Neural cell (in vitro differentiated cells): ENCODE measurements at regions not wholly inside any gene's neighbourhood (a gene's known extent, or its start where the extent isn't known, plus 50 kb on each side); places are given as distances from the start of the nearest gene placed in this dataset.

Source experiments
- POLR2AphosphoS5 ChIP-seq: IDR thresholded peaks from 2 replicates; pipeline ENCODE4 v1.6.1; 2012
- RAD21 ChIP-seq: fragments of 450-650 bp; conservative IDR thresholded peaks from 2 replicates; pipeline ENCODE4 v1.6.1; 2014; ENCODE audit warnings: antibody characterized with exemption, mild to moderate bottlenecking, moderate library complexity
- TF ChIP-seq, protein P1 (sequence below): fragments of 450-650 bp; IDR thresholded peaks from 2 replicates; pipeline ENCODE4 v1.5.1; 2014; ENCODE audit warnings: antibody characterized with exemption, mild to moderate bottlenecking, moderate library complexity; ENCODE audit not compliant: poor library complexity, severe bottlenecking

DNA sequence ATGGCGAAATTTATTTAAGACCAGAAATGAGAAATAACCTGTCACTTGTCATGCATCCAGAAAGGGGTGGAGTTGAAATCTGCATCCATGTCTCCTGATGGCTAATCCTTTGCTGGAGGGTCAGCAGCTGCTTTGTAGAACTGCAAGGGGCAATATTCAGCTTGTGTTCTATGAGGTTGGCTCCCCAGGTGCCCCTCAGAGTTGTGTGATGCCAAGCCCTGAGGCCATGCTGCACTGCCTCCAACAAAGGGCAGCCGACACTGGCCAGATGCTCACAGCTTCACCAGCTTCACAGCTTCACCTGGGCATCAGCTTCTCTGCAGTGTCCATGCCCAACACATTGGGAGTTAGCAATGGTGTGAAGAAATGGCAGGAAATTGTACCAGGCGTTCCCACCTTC, 64.0 kb upstream of the TMEM72 start:
- no peak for TF ChIP-seq POLR2AphosphoS5
- no peak for TF ChIP-seq RAD21
- TF ChIP-seq, protein P1, sequence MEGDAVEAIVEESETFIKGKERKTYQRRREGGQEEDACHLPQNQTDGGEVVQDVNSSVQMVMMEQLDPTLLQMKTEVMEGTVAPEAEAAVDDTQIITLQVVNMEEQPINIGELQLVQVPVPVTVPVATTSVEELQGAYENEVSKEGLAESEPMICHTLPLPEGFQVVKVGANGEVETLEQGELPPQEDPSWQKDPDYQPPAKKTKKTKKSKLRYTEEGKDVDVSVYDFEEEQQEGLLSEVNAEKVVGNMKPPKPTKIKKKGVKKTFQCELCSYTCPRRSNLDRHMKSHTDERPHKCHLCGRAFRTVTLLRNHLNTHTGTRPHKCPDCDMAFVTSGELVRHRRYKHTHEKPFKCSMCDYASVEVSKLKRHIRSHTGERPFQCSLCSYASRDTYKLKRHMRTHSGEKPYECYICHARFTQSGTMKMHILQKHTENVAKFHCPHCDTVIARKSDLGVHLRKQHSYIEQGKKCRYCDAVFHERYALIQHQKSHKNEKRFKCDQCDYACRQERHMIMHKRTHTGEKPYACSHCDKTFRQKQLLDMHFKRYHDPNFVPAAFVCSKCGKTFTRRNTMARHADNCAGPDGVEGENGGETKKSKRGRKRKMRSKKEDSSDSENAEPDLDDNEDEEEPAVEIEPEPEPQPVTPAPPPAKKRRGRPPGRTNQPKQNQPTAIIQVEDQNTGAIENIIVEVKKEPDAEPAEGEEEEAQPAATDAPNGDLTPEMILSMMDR = no peak
